ENCODE measurements at regions not wholly inside any gene's neighbourhood (a gene's known extent, or its start where the extent isn't known, plus 50 kb on each side); places are given as distances from the start of the nearest gene placed in this dataset.
"Not testable (repeated sequence)": the region's sequence is repeated elsewhere in the genome, so short reads cannot be mapped to it uniquely, and the experiment has no call there.

DNA sequence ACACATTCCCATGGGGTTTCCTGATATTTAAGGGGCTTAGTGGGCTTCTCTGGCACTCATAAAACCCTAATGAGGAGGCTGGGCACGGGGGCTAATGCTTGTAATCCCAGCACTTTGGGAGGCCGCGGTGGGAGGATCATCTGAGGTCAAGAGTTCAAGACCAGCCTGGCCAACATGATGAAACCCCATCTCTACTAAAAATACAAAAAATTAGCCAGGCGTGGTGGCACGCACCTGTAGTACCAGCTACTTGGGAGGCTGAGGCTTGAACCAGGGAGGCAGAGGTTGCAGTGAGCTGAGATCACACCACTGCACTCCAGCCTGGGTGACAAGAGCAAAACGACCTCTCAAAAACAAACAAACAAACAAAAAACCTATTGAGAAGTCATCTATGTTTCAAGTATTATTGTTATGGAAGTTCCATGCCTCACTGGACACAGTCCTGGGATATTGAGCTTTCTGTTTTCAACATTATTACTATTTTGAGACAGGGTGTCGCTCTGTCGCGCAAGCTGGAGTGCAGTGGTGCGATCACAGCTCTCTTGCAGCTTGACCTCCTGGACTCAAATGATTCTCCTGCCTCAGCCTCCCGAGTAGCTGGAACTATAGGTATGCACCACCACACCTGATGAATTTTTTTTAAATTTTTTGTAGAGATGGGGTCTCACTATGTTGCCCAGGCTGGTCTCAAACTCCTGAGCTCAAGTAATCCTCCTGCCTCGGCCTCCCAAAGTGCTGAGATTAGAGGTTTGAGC is 297.9 kb downstream of the GOLGA6L6 start:
- not testable (repeated sequence) for DNase-seq (ENCODE audit: low read depth in 2 of 3, low spot score in 1 of 3)

DNA sequence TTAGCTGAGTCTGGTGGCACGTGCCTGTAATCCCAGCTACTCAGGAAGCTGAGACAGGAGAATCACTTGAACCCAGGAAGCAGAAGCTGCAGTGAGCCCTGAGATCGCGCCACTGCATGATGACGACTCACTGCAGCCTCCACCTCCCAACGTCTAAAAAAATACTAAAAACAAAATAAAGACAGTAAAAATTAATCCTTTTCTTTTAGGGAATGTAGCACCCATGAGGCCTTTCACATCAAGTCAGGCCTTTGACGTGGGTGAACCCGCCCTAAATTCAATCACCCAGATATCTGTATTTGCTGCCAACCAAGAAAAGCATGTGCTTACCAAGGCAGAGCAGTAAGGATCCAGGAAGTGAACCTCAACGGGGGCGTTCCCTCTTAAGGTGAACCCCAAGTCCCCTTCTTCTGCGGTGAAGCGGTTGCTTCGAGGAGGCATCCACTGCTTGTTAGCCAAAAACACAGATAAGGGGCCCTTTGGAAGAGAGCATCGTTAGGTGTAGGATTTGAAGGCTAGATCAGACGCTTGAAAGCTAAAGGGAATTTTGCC is 301.2 kb downstream of the GOLGA6L6 start:
- not testable (repeated sequence) for DNase-seq (ENCODE audit: low read depth in 2 of 3, low spot score in 1 of 3)

DNA sequence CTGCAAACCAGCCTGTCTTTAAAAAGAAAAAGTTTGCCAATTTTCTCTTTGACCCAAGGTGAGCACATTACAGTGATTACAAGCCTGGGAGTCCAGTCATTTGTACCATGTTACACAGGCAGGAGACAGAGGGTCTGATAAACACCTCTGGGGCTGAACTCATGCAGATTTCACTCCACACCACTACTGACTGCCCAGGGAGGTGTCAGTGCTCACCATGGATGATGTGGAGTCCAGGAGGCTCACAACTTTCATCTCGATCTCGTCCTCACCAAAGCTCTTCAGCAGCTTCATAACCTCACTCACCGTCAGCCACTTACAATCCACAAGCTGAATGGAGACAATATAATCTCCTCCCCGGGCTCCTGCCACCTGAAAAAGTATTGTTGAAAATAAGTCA is 302.4 kb downstream of the GOLGA6L6 start:
- DNase-seq (ENCODE audit: low read depth in 2 of 3, low spot score in 1 of 3) = not testable (repeated sequence)

DNA sequence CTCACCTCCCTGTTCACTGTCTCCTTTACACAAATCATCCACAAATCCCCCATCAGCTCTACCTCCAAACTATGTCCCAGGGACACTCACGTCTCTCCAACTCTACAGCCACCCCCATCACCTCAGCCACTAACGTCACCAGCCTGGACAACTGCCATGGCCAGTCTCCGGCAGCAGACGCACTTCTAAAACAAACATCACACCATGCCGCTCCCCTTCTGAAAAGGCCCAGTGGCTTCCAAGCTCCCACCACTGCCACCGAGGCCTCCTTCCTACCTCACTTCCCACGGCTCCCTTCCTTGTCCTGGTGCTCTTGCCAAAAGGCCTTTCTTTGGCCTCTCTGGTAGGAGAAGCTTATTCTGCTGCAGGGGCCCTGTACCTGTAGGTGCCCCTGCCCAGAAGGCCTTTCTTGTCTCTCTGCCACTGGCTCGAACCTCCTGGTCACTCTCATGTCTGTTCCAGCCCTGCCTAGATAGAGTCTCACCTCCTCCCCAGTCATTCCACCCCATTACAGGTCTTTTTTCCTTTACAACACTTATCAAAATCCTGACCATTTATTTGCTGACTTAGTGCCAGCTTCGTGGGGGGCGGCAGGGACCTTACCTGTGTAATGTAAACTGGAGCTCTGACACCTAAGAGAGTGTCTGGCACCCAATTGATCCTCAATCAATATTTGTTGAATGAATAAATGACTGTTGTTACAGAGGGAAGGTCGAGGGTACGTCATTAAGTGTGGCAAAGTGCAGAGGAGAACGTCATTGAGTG is 304.2 kb downstream of the GOLGA6L6 start:
- DNase-seq (ENCODE audit: low read depth in 2 of 3, low spot score in 1 of 3) = not testable (repeated sequence)

DNA sequence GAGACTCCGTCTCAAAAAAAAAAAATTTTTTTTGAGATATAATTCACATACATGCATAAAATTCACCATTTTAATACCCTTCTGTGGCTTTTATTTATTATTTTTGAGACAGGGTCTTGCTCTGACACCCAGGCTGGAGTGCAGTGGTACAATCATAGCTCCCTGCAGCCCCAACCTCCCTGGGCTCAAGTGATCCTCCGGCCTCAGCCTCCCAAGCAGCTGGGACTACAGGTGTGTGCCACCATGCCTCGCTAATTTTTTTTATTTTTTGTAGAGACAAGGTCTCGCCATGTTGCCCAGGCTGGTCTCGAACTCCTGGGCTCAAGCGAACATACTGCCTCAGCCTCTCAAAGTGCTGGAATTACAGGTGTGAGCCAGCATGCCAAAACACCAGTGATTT is 305.9 kb downstream of the GOLGA6L6 start:
- DNase-seq (ENCODE audit: low read depth in 2 of 3, low spot score in 1 of 3) = not testable (repeated sequence)

DNA sequence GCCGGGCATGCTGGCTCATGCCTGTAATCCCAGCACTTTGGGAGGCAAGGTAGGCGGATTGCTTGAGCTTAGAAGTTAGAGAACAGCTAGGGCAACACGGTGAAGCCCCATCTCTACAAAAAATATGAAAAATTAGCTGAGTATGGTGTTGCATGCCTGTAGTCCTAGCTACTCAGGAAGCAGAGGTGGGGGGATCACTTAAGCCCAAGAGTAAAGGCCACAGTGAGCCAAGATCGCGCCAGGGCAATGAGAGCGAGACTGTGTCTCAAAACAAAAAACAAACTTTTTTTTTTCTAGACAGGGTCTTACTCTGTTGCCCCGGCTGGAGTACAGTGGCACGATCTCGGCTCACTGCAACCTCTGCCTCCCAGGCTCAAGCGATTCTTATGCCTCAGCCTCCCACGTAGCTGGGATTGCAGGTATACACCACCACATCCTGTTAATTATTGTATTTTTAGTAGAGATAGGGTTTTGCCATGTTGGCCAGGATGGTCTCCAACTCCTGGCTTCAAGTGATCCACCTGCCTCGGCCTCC is 307.5 kb downstream of the GOLGA6L6 start:
- DNase-seq (ENCODE audit: low read depth in 2 of 3, low spot score in 1 of 3) = not testable (repeated sequence)

DNA sequence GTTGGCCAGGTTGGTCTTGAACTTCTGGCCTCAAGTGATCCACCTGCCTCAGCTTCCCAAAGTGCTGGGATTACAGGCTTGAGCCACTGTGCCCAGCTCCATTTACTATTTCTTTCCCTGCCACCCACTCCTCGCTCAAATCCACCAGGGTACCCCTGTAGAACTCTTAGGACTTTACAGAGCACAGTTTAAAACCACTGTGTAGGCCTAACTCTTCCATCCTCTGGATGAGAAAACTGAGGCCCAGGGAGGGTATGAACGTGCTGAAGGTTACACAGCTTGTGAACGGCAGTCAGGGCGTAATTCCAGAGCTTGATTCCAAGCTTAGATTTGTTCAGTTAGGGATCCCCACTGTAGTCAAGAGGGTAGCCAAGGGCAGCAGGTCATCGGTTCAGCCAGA is 309.1 kb downstream of the GOLGA6L6 start:
- not testable (repeated sequence) for DNase-seq (ENCODE audit: low read depth in 2 of 3, low spot score in 1 of 3)

DNA sequence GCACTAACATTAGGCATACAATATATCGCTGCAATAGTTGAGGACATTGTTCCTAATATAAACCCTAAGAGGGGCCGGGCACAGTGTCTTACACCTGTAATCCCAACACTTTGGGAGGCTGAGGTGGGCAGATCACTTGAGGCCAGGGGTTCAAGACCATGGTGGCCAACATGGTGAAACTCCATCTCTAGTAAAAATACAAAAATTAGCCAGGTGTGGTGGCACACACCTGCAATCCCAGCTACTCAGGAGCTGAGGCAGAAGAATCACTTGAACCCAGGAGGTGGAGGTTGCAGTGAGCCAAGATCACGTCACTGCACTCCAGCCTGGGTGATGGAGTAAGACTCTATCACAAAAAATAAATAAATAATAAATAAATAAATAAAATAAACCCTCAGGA is 310.9 kb downstream of the GOLGA6L6 start:
- DNase-seq (ENCODE audit: low read depth in 2 of 3, low spot score in 1 of 3) = not testable (repeated sequence)

DNA sequence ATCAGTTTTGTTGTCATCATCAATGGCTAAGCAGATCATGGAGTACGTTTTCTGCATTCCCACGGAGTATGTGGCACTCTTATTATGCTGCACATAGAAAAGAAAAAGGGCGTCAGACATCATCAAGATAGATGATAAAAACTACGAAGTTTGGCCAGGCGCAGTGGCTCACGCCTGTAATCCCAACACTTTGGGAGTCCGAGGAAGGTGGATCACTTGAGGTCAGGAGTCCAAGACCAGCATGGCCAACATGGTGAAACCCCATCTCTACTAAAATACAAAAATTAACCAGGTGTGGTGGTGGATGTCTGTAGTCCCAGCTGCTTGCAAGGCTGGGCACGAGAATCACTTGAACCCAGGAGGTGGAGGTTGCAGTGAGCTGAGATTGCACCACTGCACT is 312.8 kb downstream of the GOLGA6L6 start:
- DNase-seq (ENCODE audit: low read depth in 2 of 3, low spot score in 1 of 3) = not testable (repeated sequence)

DNA sequence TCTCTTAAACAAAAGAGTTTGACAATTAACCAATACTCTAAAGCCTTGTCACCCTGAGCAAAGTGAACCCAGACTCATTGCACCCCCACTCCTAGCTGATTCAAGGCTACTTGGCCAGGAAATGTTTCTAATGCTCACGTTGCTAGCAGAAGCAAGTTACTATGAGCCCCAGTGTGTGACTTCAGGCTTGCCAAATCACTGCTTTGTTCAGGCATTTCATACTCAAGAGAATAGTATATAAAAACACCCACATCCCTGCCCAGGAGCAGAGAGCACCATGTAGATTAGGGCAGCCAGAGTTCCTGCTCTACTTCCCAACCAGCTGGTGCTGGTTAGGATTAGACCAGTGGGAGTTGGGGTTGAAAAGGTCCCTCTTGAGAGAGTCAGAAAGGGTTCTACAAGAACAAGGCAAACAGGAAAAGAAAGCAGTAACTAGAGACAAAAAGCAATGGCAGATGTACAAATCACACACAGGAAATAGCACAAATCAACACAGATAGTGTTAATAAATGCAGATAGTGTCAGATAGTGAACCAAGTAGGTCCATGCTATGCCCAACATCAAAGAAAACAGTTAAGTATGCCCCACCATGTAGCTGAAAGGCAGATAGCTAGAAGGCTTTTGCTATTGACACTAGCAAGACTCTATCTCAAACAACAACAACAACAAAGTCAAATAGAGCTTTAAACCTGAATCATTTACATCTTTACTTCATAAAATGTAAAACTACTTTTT is 314.3 kb downstream of the GOLGA6L6 start:
- not testable (repeated sequence) for DNase-seq (ENCODE audit: low read depth in 2 of 3, low spot score in 1 of 3)

DNA sequence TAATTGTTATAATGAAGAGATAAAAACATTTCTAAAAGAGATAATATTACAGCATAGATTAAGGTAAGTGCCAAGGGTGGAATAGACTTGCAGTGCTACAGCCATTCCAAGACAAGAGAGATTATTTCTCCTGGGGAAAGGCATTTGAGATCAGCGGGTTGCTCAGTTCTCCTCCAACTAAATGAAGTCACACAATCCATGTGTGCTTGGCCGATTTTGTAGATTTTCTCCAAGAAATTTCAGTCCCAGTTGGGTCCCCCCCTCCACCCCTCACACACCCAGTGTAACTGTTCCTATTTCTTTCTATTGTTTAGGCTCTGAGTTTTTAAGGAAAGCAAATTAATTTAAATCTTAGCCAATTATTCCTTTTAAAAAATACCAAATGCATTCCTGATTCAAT is 315.1 kb downstream of the GOLGA6L6 start:
- DNase-seq (ENCODE audit: low read depth in 2 of 3, low spot score in 1 of 3) = not testable (repeated sequence)

DNA sequence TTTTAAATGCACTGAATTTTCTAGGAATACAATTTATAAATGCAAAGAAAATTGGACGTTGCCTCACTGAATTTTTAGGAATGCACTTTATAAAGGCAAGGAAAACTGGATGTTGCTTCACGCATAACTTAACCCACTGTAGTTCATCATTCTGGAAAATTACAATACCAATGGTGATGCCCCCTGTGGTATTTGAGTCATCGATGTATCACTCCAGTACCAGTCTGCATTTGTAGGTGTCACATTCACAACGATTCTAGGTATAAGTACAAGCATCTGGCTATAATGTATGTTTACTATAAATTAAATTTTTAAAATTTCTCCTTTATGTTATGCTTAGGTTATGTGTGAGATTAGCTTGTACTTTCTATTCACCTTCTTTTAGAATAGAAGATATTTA is 320.5 kb downstream of the GOLGA6L6 start:
- DNase-seq (ENCODE audit: low read depth in 2 of 3, low spot score in 1 of 3) = not testable (repeated sequence)

DNA sequence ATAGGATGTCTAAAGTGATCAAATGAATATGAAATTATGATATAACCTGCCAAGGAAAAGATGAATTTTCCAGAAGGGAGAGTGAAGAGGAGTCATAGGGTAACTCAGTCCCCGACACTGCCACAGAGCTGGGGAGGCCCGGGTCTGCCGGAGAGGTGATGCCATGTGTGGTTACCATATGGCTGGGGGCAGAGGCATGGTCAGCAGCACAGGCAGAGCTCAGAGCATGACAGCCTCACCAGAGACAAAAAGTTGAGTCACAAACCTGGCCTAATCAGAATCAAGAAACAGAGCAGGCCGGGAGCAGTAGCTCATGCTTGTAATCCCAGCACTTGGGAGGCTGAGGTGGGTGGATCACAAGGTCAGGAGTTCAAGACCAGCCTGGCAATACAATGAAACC is 322.4 kb downstream of the GOLGA6L6 start:
- DNase-seq (ENCODE audit: low read depth in 2 of 3, low spot score in 1 of 3) = not testable (repeated sequence)

DNA sequence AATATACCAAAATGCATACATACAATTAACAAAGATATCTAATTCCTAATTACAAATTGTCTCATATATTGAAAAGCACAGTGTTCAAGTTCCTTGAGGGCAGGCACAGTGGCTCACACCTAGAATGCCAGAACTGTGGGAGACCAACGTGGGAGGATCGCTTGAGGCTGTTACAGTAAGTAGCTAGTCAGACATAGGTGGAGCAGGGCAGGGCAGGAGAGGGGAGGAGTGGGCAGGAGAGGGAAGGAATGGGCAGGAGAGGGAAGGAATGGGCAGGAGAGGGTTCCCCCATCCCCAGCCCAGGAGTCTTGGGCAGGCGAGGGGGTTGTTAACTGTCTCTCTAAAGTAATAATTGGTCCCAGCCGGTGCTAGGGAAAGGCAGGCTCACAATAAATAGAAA is 325.9 kb downstream of the GOLGA6L6 start:
- not testable (repeated sequence) for DNase-seq (ENCODE audit: low read depth in 2 of 3, low spot score in 1 of 3)

DNA sequence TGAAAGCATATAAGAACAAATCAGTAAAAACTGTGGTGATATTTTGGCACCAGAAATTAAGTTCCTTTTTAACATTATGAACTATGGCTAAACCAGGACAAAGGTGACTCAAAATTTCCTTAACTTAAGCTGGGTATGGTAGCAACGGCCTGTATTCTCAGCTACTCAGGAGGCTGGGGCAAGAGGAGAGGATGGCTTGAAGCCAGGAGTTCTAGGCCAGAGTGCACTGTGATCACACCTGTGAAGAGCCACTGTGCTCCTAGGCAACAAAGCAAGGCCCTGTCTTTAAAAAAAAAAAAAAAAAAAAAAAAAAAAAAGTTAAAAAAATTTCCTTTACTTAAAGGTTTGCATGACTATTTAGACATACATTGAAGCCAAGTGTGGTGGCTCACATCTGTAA is 327.5 kb downstream of the GOLGA6L6 start:
- DNase-seq (ENCODE audit: low read depth in 2 of 3, low spot score in 1 of 3) = not testable (repeated sequence)

DNA sequence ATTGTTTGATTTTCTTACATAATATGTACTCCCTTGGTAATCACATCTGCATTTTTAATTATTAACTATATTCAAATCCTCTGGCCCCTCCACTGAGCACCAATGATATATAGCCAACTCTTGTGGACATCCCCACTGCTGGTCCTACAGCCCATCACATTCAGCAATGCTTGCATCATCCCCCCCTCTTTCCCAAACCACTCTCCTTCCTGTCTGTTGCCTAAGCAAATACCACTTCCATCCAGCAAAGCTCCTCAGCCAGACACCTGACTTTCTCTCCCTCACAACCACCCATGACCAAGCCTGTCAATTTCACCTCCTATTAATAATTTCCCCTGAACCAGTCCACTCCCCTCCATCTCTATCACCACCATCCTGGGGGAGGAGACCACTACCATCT is 330.1 kb downstream of the GOLGA6L6 start:
- DNase-seq (ENCODE audit: low read depth in 2 of 3, low spot score in 1 of 3) = not testable (repeated sequence)

DNA sequence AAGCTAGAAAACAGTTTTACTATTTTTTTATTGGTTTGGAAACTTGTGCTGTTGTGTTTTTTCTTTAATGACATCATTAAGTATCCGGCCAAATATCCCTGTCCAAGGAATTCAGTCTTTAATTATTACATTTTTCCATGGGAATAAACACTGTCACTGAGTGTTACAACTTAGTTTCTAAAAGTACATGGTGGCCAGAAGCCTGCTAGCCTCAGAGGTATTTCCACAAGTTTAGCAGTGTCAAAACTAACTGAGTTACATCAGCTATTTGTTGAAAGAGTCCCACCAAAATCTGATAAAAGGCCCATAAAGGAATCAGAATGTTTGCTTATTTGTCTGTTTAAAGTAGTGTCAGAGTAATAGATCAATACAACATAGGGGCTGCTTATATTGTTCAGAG is 331.6 kb downstream of the GOLGA6L6 start:
- not testable (repeated sequence) for DNase-seq (ENCODE audit: low read depth in 2 of 3, low spot score in 1 of 3)

DNA sequence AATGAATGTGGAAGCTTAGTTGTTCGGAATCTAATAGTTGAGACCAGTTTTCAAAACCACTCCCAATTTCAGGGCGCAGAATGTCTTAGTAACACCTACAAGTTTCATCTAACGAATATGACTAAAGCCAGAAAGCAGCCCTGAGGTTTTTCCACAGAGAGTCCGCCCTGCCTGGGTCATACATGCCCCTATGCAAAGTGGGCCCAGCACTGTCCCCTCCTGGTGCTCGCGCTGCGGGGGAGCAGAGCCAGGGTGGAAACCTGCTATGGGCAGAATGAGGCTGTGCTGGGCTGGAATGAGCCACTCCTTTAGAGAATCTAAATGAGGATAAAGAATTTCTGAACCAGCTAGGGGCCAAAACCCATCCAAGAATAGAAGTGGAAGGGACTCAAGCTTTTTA is 334.0 kb downstream of the GOLGA6L6 start:
- not testable (repeated sequence) for DNase-seq (ENCODE audit: low read depth in 2 of 3, low spot score in 1 of 3)

DNA sequence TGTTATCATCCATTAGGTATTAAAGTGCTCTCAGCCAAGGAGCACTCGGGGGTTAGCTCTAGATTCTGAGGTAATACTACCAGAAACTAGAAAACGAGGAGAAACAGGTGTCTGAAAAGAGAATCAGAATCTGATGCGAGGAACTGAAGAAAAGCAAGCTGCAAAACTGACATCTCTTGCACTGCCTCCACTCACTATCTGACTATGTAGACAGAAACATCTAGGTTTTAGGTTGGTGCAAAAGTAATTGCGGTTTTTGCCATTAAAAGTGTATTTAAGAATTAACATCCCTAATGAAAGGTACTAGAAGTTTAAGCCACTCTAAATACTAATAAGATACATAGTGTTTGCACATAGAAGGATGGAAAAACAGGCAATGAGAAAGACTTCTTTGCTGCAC is 334.4 kb downstream of the GOLGA6L6 start:
- not testable (repeated sequence) for DNase-seq (ENCODE audit: low read depth in 2 of 3, low spot score in 1 of 3)

DNA sequence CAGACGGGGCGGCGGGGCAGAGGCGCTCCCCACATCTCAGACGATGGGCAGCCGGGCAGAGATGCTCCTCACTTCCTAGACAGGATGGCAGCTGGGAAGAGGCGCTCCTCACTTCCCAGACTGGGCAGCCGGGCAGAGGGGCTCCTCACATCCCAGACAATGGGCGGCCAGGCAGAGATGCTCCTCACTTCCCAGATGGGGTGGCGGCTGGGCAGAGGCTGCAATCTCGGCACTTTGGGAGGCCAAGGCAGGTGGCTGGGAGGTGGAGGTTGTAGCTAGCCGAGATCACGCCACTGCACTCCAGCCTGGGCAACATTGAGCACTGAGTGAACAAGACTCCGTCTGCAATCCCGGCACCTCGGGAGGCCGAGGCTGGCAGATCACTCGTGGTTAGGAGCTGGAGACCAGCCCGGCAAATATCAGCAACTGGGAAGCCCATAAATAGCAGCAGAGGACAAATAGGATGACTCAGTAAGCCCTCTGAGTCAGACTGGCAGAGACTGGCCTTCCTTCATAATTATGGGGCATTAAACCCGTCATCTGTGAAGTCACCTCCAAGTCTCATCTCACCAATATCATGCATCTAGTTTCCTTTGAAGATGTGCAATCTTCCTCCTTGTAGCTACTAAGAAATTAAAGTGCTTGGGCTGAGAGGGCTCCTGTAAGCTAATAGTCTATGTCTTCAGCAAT is 337.3 kb downstream of the GOLGA6L6 start:
- DNase-seq (ENCODE audit: low read depth in 2 of 3, low spot score in 1 of 3) = not testable (repeated sequence)
